NCI-H748 treated with DMSO at 0.1 percent for 48 hours (cell line): ENCODE measurements at regions not wholly inside any gene's neighbourhood (a gene's known extent, or its start where the extent isn't known, plus 50 kb on each side); places are given as distances from the start of the nearest gene placed in this dataset.
A peak's percentile ranks its signal among the peaks of the same experiment; 100 is the strongest.

ENCODE experiments used
- DNase-seq: peaks from one replicate; lab custom pipeline; 2025; lab: John Stamatoyannopoulos, UW

- DNase-seq: no peak
These were observed 287.5 kb downstream of the ZNF536 start for GRCh38 chr19:30659638-30660037.

GRCh38 chr19:30656520-30657100 lies 284.4 kb downstream of the ZNF536 start:
- DNase-seq: no peak

GRCh38 chr19:30653646-30654386 lies 281.6 kb downstream of the ZNF536 start:
- DNase-seq: no peak

GRCh38 chr19:30652751-30653150 lies 280.6 kb downstream of the ZNF536 start:
- no peak for DNase-seq

GRCh38 chr19:30651691-30652090 lies 279.5 kb downstream of the ZNF536 start:
- DNase-seq: no peak

GRCh38 chr19:30651066-30651465 lies 278.9 kb downstream of the ZNF536 start:
- DNase-seq: no peak

- DNase-seq: peak; percentile 92
These were observed 277.9 kb downstream of the ZNF536 start for GRCh38 chr19:30649934-30650614.

- no peak for DNase-seq
These were observed 277.0 kb downstream of the ZNF536 start for GRCh38 chr19:30648866-30649862.

- DNase-seq: no peak
These were observed 275.9 kb downstream of the ZNF536 start for GRCh38 chr19:30647891-30648720.

GRCh38 chr19:30646806-30647205 lies 274.6 kb downstream of the ZNF536 start:
- DNase-seq: no peak

- DNase-seq: no peak
These were observed 273.9 kb downstream of the ZNF536 start for GRCh38 chr19:30645946-30646577.

- no peak for DNase-seq
These were observed 268.2 kb downstream of the ZNF536 start for GRCh38 chr19:30640252-30640965.

GRCh38 chr19:30638889-30639288 lies 266.7 kb downstream of the ZNF536 start:
- DNase-seq: no peak

GRCh38 chr19:30637926-30638325 lies 265.7 kb downstream of the ZNF536 start:
- no peak for DNase-seq

GRCh38 chr19:30634996-30635975 lies 263.1 kb downstream of the ZNF536 start:
- DNase-seq: no peak

- DNase-seq: no peak
These were observed 262.1 kb downstream of the ZNF536 start for GRCh38 chr19:30634131-30634830.

GRCh38 chr19:30631033-30631370 lies 258.8 kb downstream of the ZNF536 start:
- no peak for DNase-seq
